Neural progenitor cell (in vitro differentiated cells): ENCODE measurements at regions not wholly inside any gene's neighbourhood (a gene's known extent, or its start where the extent isn't known, plus 50 kb on each side); places are given as distances from the start of the nearest gene placed in this dataset.

Experiments used
- CTCF ChIP-seq: fragments of 200-600 bp; sonication (generic); IDR thresholded peaks from 2 replicates; pipeline ENCODE4 v1.5.1; 2017; ENCODE audit warnings: antibody characterized with exemption, mild to moderate bottlenecking
- EZH2 ChIP-seq: fragments of 200-600 bp; sonication (generic); IDR thresholded peaks from 2 replicates; pipeline ENCODE4 v1.6.1; 2017; ENCODE audit warnings: antibody characterized with exemption, mild to moderate bottlenecking, moderate library complexity
- EZH2phosphoT487 ChIP-seq: fragments of 200-600 bp; sonication (generic); IDR thresholded peaks from 2 replicates; pipeline ENCODE4 v1.6.1; 2017; ENCODE audit warnings: antibody characterized with exemption

- no peak for TF ChIP-seq CTCF
- no peak for TF ChIP-seq EZH2
- TF ChIP-seq EZH2phosphoT487, result no peak
These were observed 326.4 kb upstream of the ZMIZ1 start for GRCh38 chr10:78742406-78742729.
